OCI-LY3 (cell line): ENCODE measurements at regions not wholly inside any gene's neighbourhood (a gene's known extent, or its start where the extent isn't known, plus 50 kb on each side); places are given as distances from the start of the nearest gene placed in this dataset.

Experiments
- H2AFZ ChIP-seq: fragments of 200-600, 300-600 bp; shearing (Covaris generic); 2 replicates; pipeline ENCODE4 v1.6.0; 2014; ENCODE audit warnings: antibody characterized with exemption, low read depth, low read length
- H3K27ac ChIP-seq: fragments of 200-600, 300-600 bp; sonication (generic); 2 replicates; pipeline ENCODE4 v1.5.1; 2014; ENCODE audit warnings: mild to moderate bottlenecking, low read length, moderate library complexity, mixed read lengths
- H3K27me3 ChIP-seq: fragments of 200-600, 300-600 bp; sonication (generic); 2 replicates; pipeline ENCODE4 v1.6.1; 2014; ENCODE audit warnings: low read depth, low read length, mixed read lengths
- H3K36me3 ChIP-seq: fragments of 200-600, 300-600 bp; sonication (generic); replicated peaks from 2 replicates; pipeline ENCODE3; 2014; ENCODE audit warnings: low read depth, low read length, mixed read lengths
- H3K4me1 ChIP-seq: fragments of 300-600, 200-600 bp; sonication (generic); 2 replicates; pipeline ENCODE4 v1.6.1; 2014; ENCODE audit warnings: low read length, mixed read lengths
- H3K4me2 ChIP-seq: fragments of 200-600, 300-600 bp; sonication (generic); 2 replicates; pipeline ENCODE4 v1.6.1; 2014; ENCODE audit warnings: low read length, mixed read lengths
- H3K4me3 ChIP-seq: fragments of 300-600, 200-600 bp; sonication (generic); 2 replicates; pipeline ENCODE4 v1.5.1; 2014; ENCODE audit warnings: antibody characterized with exemption, mild to moderate bottlenecking, low read length, moderate library complexity
- H3K79me2 ChIP-seq: fragments of 300-600, 200-600 bp; shearing (Covaris generic); 2 replicates; pipeline ENCODE4 v1.6.1; 2014; ENCODE audit warnings: mild to moderate bottlenecking, low read length, mixed read lengths
- H3K9ac ChIP-seq: fragments of 300-600, 200-600 bp; shearing (Covaris generic); 2 replicates; pipeline ENCODE4 v1.6.0; 2014; ENCODE audit warnings: mild to moderate bottlenecking, low read length, moderate library complexity
- H3K9me3 ChIP-seq: fragments of 200-600, 300-600 bp; shearing (Covaris generic); 2 replicates; pipeline ENCODE4 v1.6.1; 2014; ENCODE audit warnings: low read length, mixed read lengths; ENCODE audit not compliant: insufficient read depth
- H4K20me1 ChIP-seq: fragments of 200-600, 300-600 bp; sonication (generic); 2 replicates; pipeline ENCODE4 v1.6.1; 2016; ENCODE audit warnings: low read length, mixed read lengths; ENCODE audit not compliant: insufficient read depth
- EZH2phosphoT487 ChIP-seq: fragments of 200-600 bp; shearing (Covaris generic); IDR thresholded peaks from 2 replicates; pipeline ENCODE4 v1.6.1; 2018; ENCODE audit warnings: antibody characterized with exemption, mixed run types, low read depth
- TF ChIP-seq, protein P1 (sequence below): fragments of 200-600, 300-600 bp; sonication (generic); IDR thresholded peaks from 2 replicates; pipeline ENCODE4 v1.5.1; 2014; ENCODE audit warnings: antibody characterized with exemption, low read length, low read depth

DNA sequence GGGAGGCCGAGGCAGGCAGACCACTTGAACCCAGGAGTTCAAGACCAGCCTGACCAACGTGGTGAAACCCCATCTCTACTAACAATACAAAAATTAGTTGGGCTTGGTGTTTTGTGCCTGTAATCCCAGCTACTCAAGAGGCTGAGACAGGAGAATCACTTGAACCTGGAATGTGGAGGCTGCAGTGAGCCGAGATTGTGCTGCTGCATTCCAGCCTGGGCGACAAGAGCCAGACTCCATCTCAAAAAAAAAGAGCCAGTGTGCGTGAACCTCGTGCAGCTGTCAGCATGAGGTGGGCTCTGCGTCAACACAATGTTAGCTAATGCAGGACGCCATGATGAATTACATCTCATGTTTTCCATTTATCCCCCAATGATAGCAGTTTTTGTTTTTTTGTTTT is 110.7 kb upstream of the SLC45A1 start:
- Histone ChIP-seq H3K36me3 (no peaks in the 10 kb centered on the region), H3K79me2 (no peaks in the 10 kb centered on the region)
- TF ChIP-seq, protein P1, sequence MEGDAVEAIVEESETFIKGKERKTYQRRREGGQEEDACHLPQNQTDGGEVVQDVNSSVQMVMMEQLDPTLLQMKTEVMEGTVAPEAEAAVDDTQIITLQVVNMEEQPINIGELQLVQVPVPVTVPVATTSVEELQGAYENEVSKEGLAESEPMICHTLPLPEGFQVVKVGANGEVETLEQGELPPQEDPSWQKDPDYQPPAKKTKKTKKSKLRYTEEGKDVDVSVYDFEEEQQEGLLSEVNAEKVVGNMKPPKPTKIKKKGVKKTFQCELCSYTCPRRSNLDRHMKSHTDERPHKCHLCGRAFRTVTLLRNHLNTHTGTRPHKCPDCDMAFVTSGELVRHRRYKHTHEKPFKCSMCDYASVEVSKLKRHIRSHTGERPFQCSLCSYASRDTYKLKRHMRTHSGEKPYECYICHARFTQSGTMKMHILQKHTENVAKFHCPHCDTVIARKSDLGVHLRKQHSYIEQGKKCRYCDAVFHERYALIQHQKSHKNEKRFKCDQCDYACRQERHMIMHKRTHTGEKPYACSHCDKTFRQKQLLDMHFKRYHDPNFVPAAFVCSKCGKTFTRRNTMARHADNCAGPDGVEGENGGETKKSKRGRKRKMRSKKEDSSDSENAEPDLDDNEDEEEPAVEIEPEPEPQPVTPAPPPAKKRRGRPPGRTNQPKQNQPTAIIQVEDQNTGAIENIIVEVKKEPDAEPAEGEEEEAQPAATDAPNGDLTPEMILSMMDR, result no peak
- TF ChIP-seq EZH2phosphoT487, result no peak

DNA sequence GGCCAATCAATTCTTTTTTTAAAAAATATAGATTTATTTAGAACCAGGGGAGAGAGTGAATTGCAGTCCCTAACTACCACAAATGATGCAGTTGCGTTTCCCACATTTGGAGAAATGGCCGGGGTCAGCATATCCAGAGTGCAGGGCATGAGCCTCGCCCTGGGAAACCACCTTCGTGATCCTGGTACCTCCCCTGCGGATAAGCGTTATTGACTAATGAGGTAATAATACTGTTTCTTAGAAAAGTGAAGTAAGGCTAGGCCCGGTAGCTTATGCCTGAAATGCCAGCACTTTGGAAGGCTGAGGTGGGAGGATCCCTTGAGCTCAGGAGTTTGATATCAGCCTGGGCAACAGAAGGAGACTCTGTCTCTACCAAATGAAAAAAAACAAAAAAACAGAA is 111.5 kb upstream of the SLC45A1 start:
- Histone ChIP-seq H3K36me3 (no peaks in the 10 kb centered on the region), H3K4me2 (no peak overlapping the region), H2AFZ (no peak overlapping the region), H3K27me3 (no peaks in the 10 kb centered on the region), H3K4me3 (no peak overlapping the region), H3K79me2 (no peaks in the 10 kb centered on the region), H3K9me3 (no peaks in the 10 kb centered on the region), H3K9ac (no peak overlapping the region), H3K27ac (no peak overlapping the region), H3K4me1 (no peaks in the 10 kb centered on the region), H4K20me1 (no peaks in the 10 kb centered on the region)
- TF ChIP-seq, protein P1, result no peak
- TF ChIP-seq EZH2phosphoT487, result no peak

More for the DNA sequence above, 110.7 kb upstream of the SLC45A1 start:
- Histone ChIP-seq H2AFZ (no peak overlapping the region), H3K4me3 (no peak overlapping the region), H3K27ac (no peak overlapping the region), H3K4me2 (no peak overlapping the region), H4K20me1 (no peaks in the 10 kb centered on the region), H3K4me1 (no peaks in the 10 kb centered on the region), H3K27me3 (no peaks in the 10 kb centered on the region; the same call in 1 of the 2 replicates), H3K9me3 (no peaks in the 10 kb centered on the region), H3K9ac (no peak overlapping the region)

DNA sequence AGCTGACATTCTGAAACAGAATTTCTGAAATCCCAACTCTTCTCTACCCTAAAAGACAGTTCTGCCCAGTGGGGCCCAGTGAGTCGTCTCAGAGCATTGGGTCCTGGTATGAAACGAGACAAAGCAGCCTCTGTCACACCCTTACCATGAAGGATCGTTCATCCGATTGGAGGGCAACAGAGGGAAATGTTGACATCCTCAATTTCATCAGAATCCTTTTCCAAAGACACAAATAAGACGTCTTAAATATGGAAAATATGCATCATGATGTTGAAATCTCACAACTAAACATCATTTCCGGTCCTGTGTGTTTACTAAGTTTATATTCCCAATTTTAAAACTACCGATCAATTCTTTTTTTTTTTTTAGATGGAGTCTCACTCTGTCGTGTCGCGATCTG is 112.1 kb upstream of the SLC45A1 start:
- TF ChIP-seq, protein P1, result no peak
- TF ChIP-seq EZH2phosphoT487, result no peak
- Histone ChIP-seq H3K79me2 (no peaks in the 10 kb centered on the region), H3K4me1 (no peaks in the 10 kb centered on the region), H3K36me3 (no peaks in the 10 kb centered on the region), H3K9me3 (no peaks in the 10 kb centered on the region), H3K4me2 (no peak overlapping the region), H3K27me3 (no peaks in the 10 kb centered on the region), H4K20me1 (no peaks in the 10 kb centered on the region), H3K27ac (no peak overlapping the region), H3K9ac (no peak overlapping the region), H2AFZ (no peak overlapping the region), H3K4me3 (no peak overlapping the region)

DNA sequence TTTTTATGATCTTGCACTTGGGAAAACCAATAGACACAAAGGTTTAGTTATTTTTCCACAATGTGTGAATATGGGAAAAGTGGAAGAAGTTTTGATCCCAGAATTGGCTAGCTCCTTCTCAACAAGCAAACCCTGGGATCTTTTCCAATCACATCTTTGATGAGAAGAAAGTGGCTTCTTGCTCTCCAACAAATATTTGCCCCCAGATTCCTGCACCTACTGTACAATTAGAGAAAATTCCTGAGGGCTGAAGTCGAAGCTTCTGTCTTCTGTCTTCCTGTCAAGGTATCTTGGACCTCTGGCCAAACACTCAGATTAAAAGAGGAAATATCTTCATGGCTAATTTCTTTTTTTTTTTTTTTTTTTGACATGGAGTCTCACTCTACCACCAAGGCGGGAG is 113.1 kb upstream of the SLC45A1 start:
- H3K27ac ChIP-seq, result no peak overlapping the region
- no peak for TF ChIP-seq EZH2phosphoT487
- TF ChIP-seq, protein P1, result no peak
- H3K9ac ChIP-seq, result no peak overlapping the region
- no peak overlapping the region for H3K4me2 ChIP-seq
- no peaks in the 10 kb centered on the region for H4K20me1 ChIP-seq
- no peaks in the 10 kb centered on the region for H3K36me3 ChIP-seq
- no peaks in the 10 kb centered on the region for H3K27me3 ChIP-seq
- H3K9me3 ChIP-seq, result no peaks in the 10 kb centered on the region
- H3K4me1 ChIP-seq, result no peaks in the 10 kb centered on the region
- H2AFZ ChIP-seq, result no peak overlapping the region
- no peak overlapping the region for H3K4me3 ChIP-seq
- no peaks in the 10 kb centered on the region for H3K79me2 ChIP-seq
